ENCODE measurements at regions not wholly inside any gene's neighbourhood (a gene's known extent, or its start where the extent isn't known, plus 50 kb on each side); places are given as distances from the start of the nearest gene placed in this dataset.

GRCh38 chr6:7003041-7003440 is 104.7 kb upstream of the RREB1 start:
- Histone ChIP-seq H3K79me2 (ENCODE audit: insufficient read depth) (no peaks in the 10 kb centered on the region), H3K4me2 (no peak overlapping the region), H3K9me3 (no peaks in the 10 kb centered on the region), H4K20me1 (ENCODE audit: insufficient read depth) (no peaks in the 10 kb centered on the region), H2AFZ (ENCODE audit: low read depth) (no peak overlapping the region), H3K9me2 (no peaks in the 10 kb centered on the region), H3F3A (replicated peaks; ENCODE audit: insufficient read depth) (no peaks in the 10 kb centered on the region), H3K27me3 (ENCODE audit: insufficient read depth) (no peaks in the 10 kb centered on the region), H3K27ac (ENCODE audit: low read depth in 2 of 2, low read length in 1 of 2) (no peak overlapping the region), H3K4me1 (ENCODE audit: control insufficient read depth in 1 of 2, insufficient read depth in 2 of 2, low read depth in 1 of 2, low read length in 1 of 2) (no peaks in the 10 kb centered on the region; a peak in 1 of 4 replicates), H3K9ac (no peak overlapping the region), H3K4me3 (ENCODE audit: low read depth in 2 of 2, low read length in 1 of 2) (no peak overlapping the region), H3K36me3 (replicated peaks in 1 of 2; ENCODE audit: control insufficient read depth in 1 of 2, insufficient read depth in 2 of 2, low read length in 1 of 2) (no peaks in the 10 kb centered on the region)
- no peak for DNase-seq
- ChIA-PET CTCF (no interaction called here), POLR2A (no interaction called here)
- TF ChIP-seq ELF1 (IDR thresholded peaks at IDR 0.05), result no peak
- TF ChIP-seq RAD21 (IDR thresholded peaks at IDR 0.05; ENCODE audit: low read length), result no peak
- no peak for TF ChIP-seq RCOR1 (IDR thresholded peaks at IDR 0.05; ENCODE audit: low read length)
- no peak for TF ChIP-seq MXI1 (IDR thresholded peaks at IDR 0.05; ENCODE audit: low read depth, low read length)
- no peak for TF ChIP-seq POLR2AphosphoS5 (IDR thresholded peaks at IDR 0.05; ENCODE audit: low read depth, low read length)
- TF ChIP-seq MAX (IDR thresholded peaks at IDR 0.05; ENCODE audit: low read depth), result no peak
- TF ChIP-seq NFIC (IDR thresholded peaks at IDR 0.05; ENCODE audit: borderline replicate concordance), result no peak
- TF ChIP-seq JUND (IDR thresholded peaks at IDR 0.05), result no peak
- no peak for TF ChIP-seq ZBTB33 (IDR thresholded peaks at IDR 0.05; ENCODE audit: borderline replicate concordance, low read depth)
- no peak for TF ChIP-seq FOXM1 (IDR thresholded peaks at IDR 0.05; ENCODE audit: low read depth)
- TF ChIP-seq, protein P1, sequence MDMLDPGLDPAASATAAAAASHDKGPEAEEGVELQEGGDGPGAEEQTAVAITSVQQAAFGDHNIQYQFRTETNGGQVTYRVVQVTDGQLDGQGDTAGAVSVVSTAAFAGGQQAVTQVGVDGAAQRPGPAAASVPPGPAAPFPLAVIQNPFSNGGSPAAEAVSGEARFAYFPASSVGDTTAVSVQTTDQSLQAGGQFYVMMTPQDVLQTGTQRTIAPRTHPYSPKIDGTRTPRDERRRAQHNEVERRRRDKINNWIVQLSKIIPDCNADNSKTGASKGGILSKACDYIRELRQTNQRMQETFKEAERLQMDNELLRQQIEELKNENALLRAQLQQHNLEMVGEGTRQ (IDR thresholded peaks at IDR 0.05; ENCODE audit: borderline replicate concordance, low read depth, low read length), result no peak
- TF ChIP-seq CHD2 (IDR thresholded peaks at IDR 0.05; ENCODE audit: low read length, partially characterized antibody), result no peak
- no peak for TF ChIP-seq RFX5 (IDR thresholded peaks at IDR 0.05; ENCODE audit: low read length)
- no peak for TF ChIP-seq NRF1 (IDR thresholded peaks at IDR 0.05; ENCODE audit: low read depth, low read length)
- TF ChIP-seq MEF2A (IDR thresholded peaks at IDR 0.05; ENCODE audit: borderline replicate concordance, low read depth), result no peak
- TF ChIP-seq EZH2phosphoT487 (IDR thresholded peaks at IDR 0.05; ENCODE audit: borderline replicate concordance, low read depth), result no peak
- no peak for TF ChIP-seq GATA2 (CRISPR knock-in tag; IDR thresholded peaks at IDR 0.05)
- 41% methylated on average over 6 of the region's 9 CpGs for WGBS (ENCODE audit: low lambda C conversion rate)

Data from SK-N-SH (cell line).